Eye (tissue), 1 donor: ENCODE measurements at regions not wholly inside any gene's neighbourhood (a gene's known extent, or its start where the extent isn't known, plus 50 kb on each side); places are given as distances from the start of the nearest gene placed in this dataset.
A peak's percentile ranks its signal among the peaks of the same experiment; 100 is the strongest.
"Not testable (repeated sequence)": the region's sequence is repeated elsewhere in the genome, so short reads cannot be mapped to it uniquely, and the experiment has no call there.

ENCODE experiments used
- DNase-seq: peaks from one replicate; pipeline ENCODE4 v3.0.0-alpha.2; 2015

DNA sequence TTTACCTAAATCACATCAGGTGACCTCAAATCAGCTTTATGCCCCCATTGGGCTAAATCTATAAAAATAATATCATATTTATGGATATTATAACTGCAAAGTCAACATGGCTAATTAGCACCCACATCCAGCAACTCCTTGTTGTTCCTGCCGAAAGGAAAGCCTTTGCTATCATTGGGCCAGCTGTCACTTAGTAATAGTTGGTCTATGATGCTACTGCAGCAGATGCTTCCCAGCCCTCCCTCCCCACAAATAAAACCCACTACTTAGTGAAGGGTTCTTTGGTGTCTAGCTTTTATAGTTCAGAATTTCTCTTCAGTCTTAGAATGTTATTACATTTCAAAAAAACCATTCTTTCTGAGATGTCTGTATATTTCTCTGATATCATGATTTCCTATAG is 116.9 kb upstream of the ENPEP start:
- DNase-seq, result no peak

DNA sequence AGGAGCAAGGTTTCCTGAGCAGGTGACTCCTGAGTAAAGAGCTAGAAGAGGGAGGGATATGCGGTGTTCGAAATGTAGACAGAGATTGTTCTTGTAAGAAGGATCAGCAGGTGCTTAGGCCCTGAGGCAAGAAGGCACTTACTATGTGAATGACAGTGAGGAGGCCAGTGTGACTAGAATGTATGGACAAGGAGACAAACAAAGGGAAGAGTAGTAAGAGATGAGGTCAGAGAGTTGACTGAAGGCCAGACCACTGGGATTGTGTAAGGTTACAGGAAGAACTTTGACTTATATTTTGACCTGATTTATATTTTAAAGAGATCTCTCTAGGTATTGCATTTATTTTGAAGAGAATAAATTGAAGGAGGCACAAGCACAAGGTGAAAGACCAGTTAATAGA is 118.4 kb upstream of the ENPEP start:
- no peak for DNase-seq

GRCh38 chr4:110354460-110354859 is 121.5 kb upstream of the ENPEP start:
- no peak for DNase-seq

GRCh38 chr4:110352670-110353442 is 123.1 kb upstream of the ENPEP start:
- DNase-seq, result no peak

DNA sequence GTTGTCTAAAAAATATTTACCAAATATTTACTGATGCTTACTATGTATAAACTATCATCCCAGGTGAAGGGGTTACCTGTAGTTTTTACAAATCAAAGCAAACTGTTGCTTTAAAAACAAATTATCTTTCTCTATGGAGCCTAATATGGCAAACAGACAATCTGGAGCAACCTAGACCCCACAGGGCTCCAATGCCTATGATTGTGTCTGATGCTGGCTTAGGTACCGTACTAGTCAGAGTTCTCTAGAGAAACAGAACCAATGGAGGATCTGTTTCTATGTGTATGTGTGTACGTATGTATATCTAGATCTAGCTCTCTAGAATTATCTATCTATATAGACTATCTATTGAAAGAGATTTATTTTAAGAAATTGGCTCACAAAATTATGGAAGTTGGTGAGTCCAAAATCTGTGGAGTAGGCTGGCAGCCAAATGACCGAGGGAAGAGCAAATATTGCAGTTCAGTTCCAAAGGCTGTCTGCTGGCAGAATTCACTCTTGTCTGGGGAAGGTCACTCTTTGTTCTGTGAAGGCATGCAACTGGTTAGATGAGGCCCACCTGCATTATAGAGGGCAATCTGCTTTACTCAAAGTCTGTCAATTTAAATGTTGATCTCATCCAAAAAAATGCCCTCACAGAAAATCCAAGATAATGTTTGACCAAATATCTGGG is 127.1 kb upstream of the ENPEP start:
- DNase-seq, result no peak

DNA sequence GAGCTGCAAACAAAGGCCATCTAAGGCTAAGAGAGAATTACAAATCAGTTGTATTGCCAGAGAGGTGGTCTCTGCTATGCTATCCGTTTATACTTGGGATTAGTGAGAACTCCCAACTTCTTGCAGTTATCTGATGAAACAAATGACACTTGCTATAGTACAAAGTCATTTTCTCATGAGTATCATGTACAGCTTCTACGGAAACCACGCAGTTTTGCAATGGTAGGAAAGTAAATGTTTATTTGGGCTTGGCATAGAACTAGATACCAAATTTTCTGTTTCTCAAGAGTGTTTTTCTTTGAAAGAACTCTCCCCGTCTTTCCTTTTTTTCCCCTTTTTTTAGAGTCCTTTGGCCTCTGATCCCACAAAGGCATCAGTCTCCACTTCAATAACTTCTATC is 128.2 kb upstream of the ENPEP start:
- DNase-seq, result no peak

DNA sequence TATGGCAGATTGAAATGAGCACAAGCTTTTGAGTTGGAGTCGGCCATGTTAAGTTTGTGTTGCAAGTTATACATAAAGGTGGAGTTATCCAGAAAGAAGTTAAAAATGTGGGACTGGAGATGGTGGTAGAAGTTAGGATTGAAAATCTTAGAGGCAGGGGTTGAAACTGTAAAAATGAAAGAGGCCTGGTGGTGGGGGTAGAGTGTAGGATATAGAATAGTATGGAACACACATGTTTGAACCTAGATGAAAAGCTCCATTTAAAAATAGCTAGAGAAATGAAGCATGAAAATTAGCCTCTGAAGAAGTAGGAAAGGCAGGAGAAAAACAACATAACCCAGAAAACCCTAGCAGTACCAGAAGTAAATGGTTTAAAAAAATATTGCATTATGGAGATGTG is 131.8 kb upstream of the ENPEP start:
- peak; percentile 17 for DNase-seq

DNA sequence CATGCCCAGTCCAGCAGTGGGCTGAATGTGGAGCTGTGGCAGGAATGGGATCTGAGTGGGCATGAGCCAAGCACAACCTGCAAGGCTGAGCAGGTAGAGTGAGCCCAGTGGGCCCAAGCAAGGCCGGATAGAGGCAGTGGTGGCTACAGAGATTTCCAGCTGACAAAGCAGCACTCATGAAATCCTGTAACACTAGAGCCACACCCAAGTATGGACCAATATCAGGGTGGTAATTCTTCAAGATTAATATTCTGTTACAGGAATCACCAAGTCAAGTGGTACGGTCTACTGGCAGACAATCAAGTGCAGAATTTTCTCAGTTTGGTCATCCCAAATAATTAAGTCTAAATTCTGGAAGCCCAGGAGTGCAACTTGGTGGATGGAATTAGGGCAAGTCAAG is 132.4 kb upstream of the ENPEP start:
- no peak for DNase-seq

GRCh38 chr4:110341118-110341517 is 134.8 kb upstream of the ENPEP start:
- DNase-seq, result not testable (repeated sequence)

DNA sequence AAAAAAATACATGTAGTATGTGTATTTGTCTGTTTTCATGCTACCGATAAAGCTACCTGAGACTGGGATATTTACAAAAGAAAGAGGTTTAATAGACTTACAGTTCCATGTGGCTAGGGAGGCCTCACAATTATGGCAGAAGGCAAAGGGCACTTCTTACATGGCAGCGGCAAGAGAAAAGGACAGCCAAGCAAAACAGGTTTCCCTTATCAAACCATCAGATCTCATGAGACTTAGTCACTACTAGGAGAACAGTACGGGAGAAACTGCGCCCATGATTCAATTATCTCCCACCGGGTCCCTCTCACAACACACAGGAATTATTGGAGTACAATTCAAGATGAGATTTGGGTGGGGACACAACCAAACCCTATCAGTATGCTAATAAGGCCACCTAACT is 137.0 kb upstream of the ELOVL6 start:
- DNase-seq, result no peak

DNA sequence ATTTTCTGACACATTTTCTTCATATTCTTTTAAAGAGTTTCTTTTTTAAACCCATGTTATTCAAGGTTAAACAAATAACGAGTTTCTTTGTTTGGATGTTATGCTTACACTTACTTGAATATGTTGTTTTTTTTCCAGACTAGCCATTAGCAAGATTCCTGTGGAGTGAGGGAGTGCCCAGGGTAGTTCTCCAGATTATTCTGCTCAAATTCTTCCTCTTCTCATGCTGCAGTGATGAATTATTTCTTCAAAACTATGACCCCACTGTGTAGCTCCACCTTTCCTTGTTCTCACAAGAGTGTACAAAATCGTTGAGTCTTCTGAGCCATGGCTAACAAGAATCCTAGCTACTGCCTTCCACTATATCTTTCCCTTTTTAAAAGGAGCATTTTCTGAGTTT is 134.1 kb upstream of the ELOVL6 start:
- no peak for DNase-seq

- not testable (repeated sequence) for DNase-seq
These were observed 128.0 kb upstream of the ELOVL6 start for GRCh38 chr4:110326426-110326825.

GRCh38 chr4:110310795-110311194 is 112.4 kb upstream of the ELOVL6 start:
- no peak for DNase-seq

GRCh38 chr4:110309675-110310074 is 111.3 kb upstream of the ELOVL6 start:
- peak; percentile 72 for DNase-seq

- DNase-seq, result no peak
These were observed 107.9 kb upstream of the ELOVL6 start for GRCh38 chr4:110306303-110306702.

- no peak for DNase-seq
These were observed 107.0 kb upstream of the ELOVL6 start for GRCh38 chr4:110305455-110305854.

GRCh38 chr4:110296892-110297291 is 98.5 kb upstream of the ELOVL6 start:
- no peak for DNase-seq

- no peak for DNase-seq
These were observed 95.8 kb upstream of the ELOVL6 start for GRCh38 chr4:110294165-110294564.

DNA sequence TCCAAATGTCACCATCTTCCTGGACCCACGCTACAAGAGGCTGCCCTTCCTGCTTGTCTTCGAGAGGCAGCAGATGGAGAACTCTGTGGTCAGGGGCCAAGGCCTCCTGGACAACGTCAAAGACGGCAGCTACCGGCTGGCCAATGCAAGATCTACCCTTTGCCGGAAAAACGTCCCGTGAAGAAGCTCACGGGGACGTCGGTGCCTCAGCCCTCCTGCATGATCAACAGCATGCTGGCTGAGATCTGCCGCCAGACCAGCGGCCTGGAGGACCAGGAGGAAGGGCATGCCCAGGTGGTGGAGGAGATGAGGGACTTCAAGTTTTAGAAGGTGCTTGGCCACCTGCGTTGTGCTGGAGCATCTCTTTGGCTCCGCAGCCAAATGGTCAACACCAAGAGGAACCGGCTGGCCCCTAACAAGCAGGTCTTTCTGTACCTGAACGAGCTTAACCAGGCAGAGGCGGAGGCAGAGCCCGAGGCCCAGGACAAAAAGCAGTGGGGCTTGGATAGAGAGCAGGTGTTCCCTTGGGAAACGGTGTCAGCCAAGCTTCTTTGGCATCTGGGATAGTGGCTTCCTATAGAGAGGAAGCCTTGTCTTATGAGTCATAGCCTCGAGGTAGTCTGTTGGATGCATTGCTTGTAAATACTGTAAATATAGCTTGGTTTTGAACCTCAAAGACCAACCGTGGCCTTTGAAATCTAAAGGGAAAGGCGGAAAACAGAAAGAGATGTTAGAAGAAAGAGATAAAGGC is 94.8 kb upstream of the ELOVL6 start:
- DNase-seq, result no peak

DNA sequence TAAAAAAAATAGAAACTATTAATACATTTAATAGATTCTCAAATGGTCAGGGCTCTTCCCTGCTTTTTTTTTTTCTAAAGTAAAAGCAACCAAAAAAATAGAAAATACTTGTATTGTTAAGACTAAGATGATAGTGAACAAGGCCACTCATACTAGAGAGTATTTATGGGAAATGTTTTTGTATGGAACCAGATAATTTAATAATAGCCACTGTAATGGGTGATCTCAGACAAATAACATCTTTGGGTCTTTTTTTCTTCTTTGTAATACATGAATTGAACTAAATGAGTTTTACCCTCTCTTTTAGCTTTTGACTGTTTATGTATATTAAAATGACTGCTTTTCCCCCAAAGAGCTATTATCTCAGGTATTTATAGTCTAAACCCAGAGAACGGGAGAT is 92.1 kb upstream of the ELOVL6 start:
- DNase-seq, result no peak

GRCh38 chr4:110289601-110290100 is 91.2 kb upstream of the ELOVL6 start:
- DNase-seq, result no peak

DNA sequence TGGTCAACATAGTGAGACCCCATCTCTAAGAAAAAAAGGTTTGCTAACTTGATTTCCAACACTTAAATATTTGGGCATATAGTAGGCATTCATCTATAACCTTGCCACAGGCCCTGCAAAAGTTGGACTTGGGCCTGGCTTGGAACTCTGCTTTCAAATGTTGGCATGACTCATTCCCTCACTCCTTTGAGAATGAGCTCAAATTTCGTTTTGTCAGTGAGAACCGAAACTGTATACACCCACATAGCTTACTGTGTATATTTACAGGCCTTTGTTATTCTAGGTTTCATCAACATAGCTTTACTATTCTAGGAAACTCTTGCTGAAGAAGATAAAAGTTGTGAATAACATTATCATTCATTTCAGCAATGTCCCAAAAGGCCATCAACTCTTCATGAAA is 88.7 kb upstream of the ELOVL6 start:
- no peak for DNase-seq

DNA sequence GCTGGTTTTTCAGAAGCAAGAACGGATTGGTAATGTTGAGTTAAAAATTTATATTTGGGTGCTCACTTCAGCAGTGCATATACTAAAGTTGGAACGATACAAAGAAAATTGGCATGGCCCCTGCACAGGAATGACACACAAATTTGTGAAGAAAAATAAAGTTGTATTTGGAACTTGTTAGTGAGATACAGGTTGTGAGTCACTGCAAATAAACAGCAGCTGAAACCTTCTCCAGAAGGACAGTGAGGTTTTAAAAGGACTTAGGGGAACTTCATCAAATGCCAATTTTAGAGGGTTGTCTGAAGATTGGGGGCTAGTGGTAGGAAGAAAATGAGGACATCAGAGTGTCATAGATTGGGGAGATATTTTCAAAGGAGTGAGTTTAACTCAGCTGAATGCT is 79.7 kb upstream of the ELOVL6 start:
- DNase-seq, result no peak

DNA sequence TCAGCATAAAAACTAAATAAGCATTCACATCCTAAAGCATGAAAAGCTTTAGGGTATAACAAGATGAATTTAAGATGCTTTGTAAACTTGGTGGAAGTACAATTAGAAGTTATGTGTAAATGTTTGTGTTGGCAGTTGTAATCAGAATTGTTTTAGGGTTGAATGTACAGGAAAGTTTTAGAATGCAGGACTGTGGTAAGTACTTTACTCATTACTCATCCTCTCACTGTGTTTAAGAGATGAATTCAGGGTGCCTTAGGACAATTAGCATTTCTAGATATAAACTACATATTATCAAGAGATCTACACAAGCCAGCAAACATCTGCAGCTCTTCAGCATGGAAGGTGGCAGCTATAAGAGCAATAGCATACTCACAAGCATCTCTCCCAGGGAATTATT is 77.5 kb upstream of the ELOVL6 start:
- DNase-seq, result no peak
